Mesendoderm (in vitro differentiated cells): ENCODE measurements at regions not wholly inside any gene's neighbourhood (a gene's known extent, or its start where the extent isn't known, plus 50 kb on each side); places are given as distances from the start of the nearest gene placed in this dataset.

Experiments used
- DNase-seq: peaks from one replicate; pipeline ENCODE4 v3.0.0; 2013
- H2AK5ac ChIP-seq: 2 replicates; pipeline ENCODE4 v1.6.1; 2013; ENCODE audit warnings: low read length, inconsistent platforms
- H2BK120ac ChIP-seq: 2 replicates; pipeline ENCODE4 v1.6.1; 2013; ENCODE audit warnings: low read depth, mild to moderate bottlenecking, low read length, moderate library complexity, mixed read lengths
- H2BK15ac ChIP-seq: replicated peaks from 2 replicates; pipeline ENCODE4 v1.6.1; 2013; ENCODE audit warnings: low read depth, mild to moderate bottlenecking, moderate library complexity
- H2BK5ac ChIP-seq: 2 replicates; pipeline ENCODE4 v1.6.1; 2013; ENCODE audit warnings: low read length, inconsistent platforms
- H3K18ac ChIP-seq: 2 replicates; pipeline ENCODE4 v1.6.1; 2013; ENCODE audit warnings: mild to moderate bottlenecking, low read length, mixed read lengths
- H3K23ac ChIP-seq: one replicate; pipeline ENCODE4 v1.6.1; 2013; ENCODE audit warnings: low read length
- H3K27ac ChIP-seq: 2 replicates; pipeline ENCODE4 v1.5.1; 2013; ENCODE audit warnings: low read depth, mild to moderate bottlenecking, inconsistent platforms, low read length, moderate library complexity
- H3K27me3 ChIP-seq: 2 replicates; pipeline ENCODE4 v1.6.1; 2013; ENCODE audit warnings: low read length, control low read depth, mild to moderate bottlenecking, inconsistent platforms; ENCODE audit not compliant: insufficient read depth, poor library complexity
- H3K36me3 ChIP-seq: 2 replicates; pipeline ENCODE4 v1.6.1; 2013; ENCODE audit warnings: low read length, inconsistent platforms; ENCODE audit not compliant: control insufficient read depth, insufficient read depth
- H3K4ac ChIP-seq: one replicate; pipeline ENCODE4 v1.6.1; 2013; ENCODE audit warnings: low read depth, mild to moderate bottlenecking, low read length, moderate library complexity
- H3K4me1 ChIP-seq: 2 replicates; pipeline ENCODE4 v1.6.1; 2013; ENCODE audit warnings: low read depth, low read length, inconsistent platforms; ENCODE audit not compliant: control insufficient read depth
- H3K4me2 ChIP-seq: 2 replicates; pipeline ENCODE4 v1.6.1; 2013; ENCODE audit warnings: low read length
- H3K4me3 ChIP-seq: 2 replicates; pipeline ENCODE4 v1.5.1; 2013; ENCODE audit warnings: mild to moderate bottlenecking, low read length
- H3K56ac ChIP-seq: one replicate; pipeline ENCODE4 v1.6.1; 2013; ENCODE audit warnings: low read length
- H3K79me1 ChIP-seq: 2 replicates; pipeline ENCODE4 v1.6.1; 2013; ENCODE audit warnings: low read length, inconsistent platforms
- H3K79me2 ChIP-seq: 2 replicates; pipeline ENCODE4 v1.6.1; 2013; ENCODE audit warnings: mild to moderate bottlenecking, low read length; ENCODE audit not compliant: control insufficient read depth, insufficient read depth
- H3K9ac ChIP-seq: 2 replicates; pipeline ENCODE4 v1.6.1; 2013; ENCODE audit warnings: low read length, inconsistent platforms
- H4K5ac ChIP-seq: one replicate; pipeline ENCODE4 v1.6.1; 2013; ENCODE audit warnings: low read length
- H4K8ac ChIP-seq: one replicate; pipeline ENCODE4 v1.6.1; 2013; ENCODE audit warnings: low read depth, mild to moderate bottlenecking, control low read depth, low read length, moderate library complexity
- WGBS: extraction: QIAGEN DNeasy Blood & Tissue Kit; methylation state at CpG from one replicate; pipeline ENCODE4 v1.1.7; 2013; ENCODE audit warnings: low lambda C conversion rate, missing lambda C conversion rate; ENCODE audit not compliant: insufficient coverage; ENCODE audit errors: extremely low coverage; 5-methylcytosine and 5-hydroxymethylcytosine counted together

DNA sequence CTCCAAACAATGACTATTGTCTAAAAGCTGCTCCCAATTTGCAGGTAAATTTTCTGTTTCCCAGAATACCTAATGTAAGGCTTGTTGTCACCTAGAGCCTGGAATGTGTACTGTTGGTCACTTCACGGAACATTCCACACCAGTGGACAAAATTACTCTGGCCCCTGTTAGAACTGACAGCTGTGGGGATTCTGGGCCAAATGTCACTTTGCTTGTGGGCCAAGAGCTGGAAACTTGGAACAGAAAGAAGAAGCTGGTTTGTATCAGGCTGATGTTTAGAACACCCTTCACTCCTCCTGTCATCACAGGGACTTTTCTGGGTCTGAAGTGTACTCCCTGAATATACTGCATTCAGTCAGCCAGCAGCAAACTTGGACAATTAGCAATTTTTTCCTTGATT lies 495.6 kb upstream of the SYT4 start:
- Histone ChIP-seq H3K4me1 (no peaks in the 10 kb centered on the region), H3K4me2 (no peak overlapping the region), H3K23ac (no peak overlapping the region), H2BK120ac (no peak overlapping the region), H3K4ac (no peak overlapping the region), H4K8ac (no peak overlapping the region), H3K27me3 (no peaks in the 10 kb centered on the region), H3K4me3 (no peak overlapping the region), H2BK15ac (no peak overlapping the region), H4K5ac (no peak overlapping the region), H3K27ac (no peak overlapping the region), H2AK5ac (no peak overlapping the region), H2BK5ac (no peak overlapping the region), H3K36me3 (no peaks in the 10 kb centered on the region), H3K79me1 (no peaks in the 10 kb centered on the region), H3K18ac (no peak overlapping the region), H3K79me2 (no peaks in the 10 kb centered on the region), H3K9ac (no peak overlapping the region), H3K56ac (no peak overlapping the region)
- DNase-seq: no peak
- no CpG with 5 or more reads among the region's 1 CpG for WGBS

DNA sequence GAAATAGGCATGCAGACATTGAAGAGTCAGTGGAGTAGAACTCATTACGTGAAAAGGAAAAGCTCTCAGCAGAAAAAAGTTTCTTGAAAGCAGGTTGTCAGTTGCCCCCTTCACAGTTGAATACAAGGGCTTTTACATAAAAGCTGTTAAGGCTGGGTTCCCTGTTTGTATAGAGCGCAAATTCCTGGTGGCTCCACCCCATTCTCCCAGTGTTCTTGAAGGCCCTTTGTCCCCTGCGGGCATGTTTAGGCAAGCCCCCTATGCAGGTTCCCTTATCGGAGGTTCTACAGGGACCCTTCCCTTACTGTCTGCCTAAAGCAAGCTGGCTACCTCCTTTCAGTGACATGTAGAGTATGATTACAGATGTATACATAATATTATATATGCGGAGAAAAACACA lies 497.2 kb upstream of the SYT4 start:
- Histone ChIP-seq H3K18ac (no peak overlapping the region), H2AK5ac (no peak overlapping the region), H3K79me2 (no peaks in the 10 kb centered on the region), H3K4ac (no peak overlapping the region), H2BK5ac (no peak overlapping the region), H2BK15ac (peak overlapping the region; percentile 27), H4K5ac (no peak overlapping the region), H3K27ac (no peak overlapping the region), H3K4me1 (no peaks in the 10 kb centered on the region), H3K27me3 (no peaks in the 10 kb centered on the region), H3K23ac (no peak overlapping the region), H4K8ac (no peak overlapping the region), H3K4me2 (no peak overlapping the region), H3K56ac (no peak overlapping the region), H3K79me1 (no peaks in the 10 kb centered on the region), H3K36me3 (no peaks in the 10 kb centered on the region), H3K4me3 (no peak overlapping the region), H2BK120ac (no peak overlapping the region), H3K9ac (no peak overlapping the region)
- no peak for DNase-seq
- no CpG with 5 or more reads among the region's 5 CpGs for WGBS

DNA sequence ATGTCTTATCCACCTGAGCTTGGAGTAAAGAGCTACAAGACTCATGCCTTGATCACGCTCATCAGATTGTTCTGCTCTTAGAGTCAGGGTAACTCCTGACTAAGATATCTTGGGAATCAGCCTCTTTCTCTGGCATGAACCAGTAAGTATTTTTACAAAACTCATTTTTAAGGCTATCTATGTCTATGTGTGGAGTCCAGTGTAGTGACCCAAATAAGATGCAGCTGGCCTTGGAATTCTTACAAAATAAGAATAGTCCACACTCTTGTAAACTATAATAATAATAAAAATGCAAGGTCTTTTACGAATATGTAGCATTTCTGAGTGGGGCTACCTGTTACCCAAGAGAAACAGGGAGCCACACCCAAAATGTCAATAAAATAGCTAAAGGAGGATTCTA lies 498.3 kb upstream of the SYT4 start:
- no peak for DNase-seq
- Histone ChIP-seq H4K5ac (no peak overlapping the region), H3K27me3 (no peaks in the 10 kb centered on the region), H3K79me2 (no peaks in the 10 kb centered on the region), H3K4me3 (no peak overlapping the region), H3K4me2 (no peak overlapping the region), H3K4me1 (no peaks in the 10 kb centered on the region), H2BK120ac (no peak overlapping the region), H2AK5ac (no peak overlapping the region), H3K4ac (no peak overlapping the region), H3K18ac (no peak overlapping the region), H3K79me1 (no peaks in the 10 kb centered on the region), H2BK5ac (no peak overlapping the region), H4K8ac (no peak overlapping the region), H3K56ac (no peak overlapping the region), H3K27ac (no peak overlapping the region), H3K36me3 (no peaks in the 10 kb centered on the region), H3K23ac (no peak overlapping the region), H3K9ac (no peak overlapping the region), H2BK15ac (peak overlapping the region; percentile 2)
- no CpG with 5 or more reads among the region's 2 CpGs for whole genome bisulfite sequencing

DNA sequence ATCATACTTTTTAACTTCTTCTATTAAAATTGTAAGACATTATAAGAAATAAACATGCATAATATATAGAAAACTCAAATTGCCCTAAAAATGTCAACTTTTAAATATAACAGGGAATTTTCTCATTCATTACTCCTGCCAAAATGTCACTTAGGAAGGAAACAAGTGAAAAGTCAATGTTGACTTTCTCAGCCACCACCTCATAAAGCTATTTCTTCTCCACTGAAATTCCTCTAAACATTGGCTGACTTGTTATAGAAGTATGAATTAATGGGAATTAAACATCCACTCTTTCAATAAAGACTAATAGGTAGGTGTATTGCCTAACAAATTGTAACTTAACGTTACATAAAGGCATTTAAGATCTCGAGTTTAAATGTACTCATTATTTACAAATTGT lies 499.7 kb upstream of the SYT4 start:
- H3K79me1 ChIP-seq: no peaks in the 10 kb centered on the region
- DNase-seq: no peak
- no peaks in the 10 kb centered on the region for H3K79me2 ChIP-seq
- no peak overlapping the region for H2AK5ac ChIP-seq
- no peak overlapping the region for H3K56ac ChIP-seq
- no peak overlapping the region for H2BK5ac ChIP-seq
- H3K4me1 ChIP-seq: no peaks in the 10 kb centered on the region
- no peak overlapping the region for H4K5ac ChIP-seq
- no peak overlapping the region for H3K18ac ChIP-seq
- no peak overlapping the region for H3K4ac ChIP-seq
- no peaks in the 10 kb centered on the region for H3K27me3 ChIP-seq
- H3K23ac ChIP-seq: no peak overlapping the region
- no CpG with 5 or more reads among the region's 2 CpGs for WGBS
- H2BK120ac ChIP-seq: no peak overlapping the region
- no peak overlapping the region for H3K4me2 ChIP-seq
- no peak overlapping the region for H4K8ac ChIP-seq
- H3K27ac ChIP-seq: no peak overlapping the region
- H3K9ac ChIP-seq: no peak overlapping the region
- no peaks in the 10 kb centered on the region for H3K36me3 ChIP-seq
- H2BK15ac ChIP-seq: no peak overlapping the region
- H3K4me3 ChIP-seq: no peak overlapping the region

DNA sequence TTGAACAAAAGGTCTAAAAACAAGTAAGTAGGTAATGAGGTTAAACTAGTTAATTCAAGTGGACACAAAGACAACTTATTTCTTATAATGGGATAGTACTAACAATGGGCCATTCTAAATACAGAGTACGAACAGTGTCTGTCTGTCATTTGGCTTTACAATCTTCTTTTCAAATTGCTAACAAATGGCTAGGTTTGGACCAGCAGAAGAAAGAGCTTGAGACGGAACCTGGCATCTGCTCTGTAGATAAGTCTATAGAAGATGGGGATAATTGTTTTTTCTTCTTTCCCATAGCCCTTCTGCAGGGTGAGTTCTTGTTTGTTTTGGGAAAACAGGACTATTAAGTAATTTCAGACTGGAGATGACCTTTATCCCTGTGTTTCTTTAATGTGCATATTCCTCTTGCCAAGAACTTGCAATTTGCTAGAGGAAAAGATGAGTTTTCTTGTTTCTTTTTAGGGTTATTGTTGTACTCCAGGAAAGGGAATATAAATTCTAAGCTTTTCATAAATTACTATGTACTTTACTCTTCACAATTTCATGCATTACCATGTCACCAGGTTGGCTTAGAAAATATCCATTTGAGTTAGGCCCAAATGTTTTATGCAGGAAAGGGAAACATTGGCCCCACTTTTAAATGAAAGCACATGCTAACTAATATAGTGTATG lies 500.5 kb upstream of the SYT4 start:
- no peak for DNase-seq
- Histone ChIP-seq H3K4me1 (no peaks in the 10 kb centered on the region), H3K27me3 (no peaks in the 10 kb centered on the region), H3K36me3 (no peaks in the 10 kb centered on the region), H3K4me2 (no peak overlapping the region), H4K8ac (no peak overlapping the region), H4K5ac (no peak overlapping the region), H2BK15ac (no peak overlapping the region), H3K4me3 (no peak overlapping the region), H3K18ac (no peak overlapping the region), H2AK5ac (no peak overlapping the region), H3K27ac (no peak overlapping the region), H3K23ac (no peak overlapping the region), H3K4ac (no peak overlapping the region), H2BK5ac (no peak overlapping the region), H2BK120ac (no peak overlapping the region), H3K79me2 (no peaks in the 10 kb centered on the region), H3K79me1 (no peaks in the 10 kb centered on the region), H3K9ac (no peak overlapping the region), H3K56ac (no peak overlapping the region)
- no CpG with 5 or more reads among the region's 2 CpGs for WGBS

DNA sequence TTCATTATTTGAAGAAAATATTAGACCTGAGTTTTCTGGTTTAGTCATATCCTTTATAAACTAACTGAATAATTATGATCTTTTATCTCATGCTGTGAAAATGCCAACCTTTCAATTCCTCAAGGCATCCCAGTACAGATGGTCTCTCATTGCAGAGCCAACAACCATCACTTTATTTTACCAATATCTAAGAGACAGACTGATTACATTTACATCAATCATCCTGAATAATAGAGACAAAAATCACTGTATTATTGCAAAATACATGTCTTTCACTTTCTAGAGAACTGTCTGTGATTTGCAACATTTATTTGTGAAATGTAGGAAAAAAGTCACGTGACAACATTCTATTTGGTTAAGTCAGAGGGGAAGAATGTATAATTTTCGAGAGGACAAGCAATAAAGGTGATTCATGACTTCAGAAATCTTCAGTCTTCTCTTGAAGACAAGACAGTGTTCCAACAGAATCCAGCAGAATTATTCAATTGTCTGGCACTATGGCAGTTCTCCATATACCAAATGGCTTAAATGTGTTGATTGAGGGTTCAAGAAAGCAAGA lies 503.6 kb upstream of the SYT4 start:
- Histone ChIP-seq H3K79me2 (no peaks in the 10 kb centered on the region), H3K4ac (no peak overlapping the region), H2BK5ac (no peak overlapping the region), H3K18ac (no peak overlapping the region), H3K56ac (no peak overlapping the region), H3K23ac (no peak overlapping the region), H3K4me1 (no peaks in the 10 kb centered on the region), H3K4me3 (no peak overlapping the region), H3K27ac (no peak overlapping the region), H2BK120ac (no peak overlapping the region), H3K79me1 (no peaks in the 10 kb centered on the region), H4K5ac (no peak overlapping the region), H3K36me3 (no peaks in the 10 kb centered on the region), H3K4me2 (no peak overlapping the region), H2AK5ac (no peak overlapping the region), H3K27me3 (no peaks in the 10 kb centered on the region), H4K8ac (no peak overlapping the region), H2BK15ac (no peak overlapping the region), H3K9ac (no peak overlapping the region)
- DNase-seq: no peak
- no CpG with 5 or more reads among the region's 2 CpGs for WGBS
